ENCODE measurements at regions not wholly inside any gene's neighbourhood (a gene's known extent, or its start where the extent isn't known, plus 50 kb on each side); places are given as distances from the start of the nearest gene placed in this dataset.

DNA sequence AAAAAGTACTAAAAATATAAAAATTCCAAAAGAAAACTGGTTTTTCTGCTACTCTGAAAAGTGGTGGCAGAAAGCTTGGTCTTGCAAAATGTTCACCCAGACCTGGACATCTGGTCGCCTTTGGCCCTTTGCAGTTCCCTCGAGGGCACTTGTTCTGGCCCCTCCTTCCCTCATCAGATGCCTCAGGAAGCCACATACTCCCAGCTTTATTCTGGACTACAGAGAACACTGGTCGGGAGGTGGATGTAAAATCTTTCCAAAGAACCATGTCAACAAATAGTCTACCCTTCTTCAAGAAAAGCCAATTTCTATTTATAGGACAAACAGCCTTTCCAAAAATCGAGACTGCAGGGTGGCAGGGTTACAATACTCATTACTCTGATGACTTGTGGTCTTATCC is 726.1 kb downstream of the TNS3 start:
- Histone ChIP-seq H3K9me2 (replicated peaks; ENCODE audit: low read depth, low read length) (no peaks in the 10 kb centered on the region), H3K4me3 (ENCODE audit: low read length, poor library complexity, severe bottlenecking) (no peak overlapping the region), H3K9me3 (ENCODE audit: insufficient read depth, low read depth, low read length) (no peaks in the 10 kb centered on the region), H4K20me1 (ENCODE audit: insufficient read depth, low read length, poor library complexity, severe bottlenecking) (no peaks in the 10 kb centered on the region), H3K4me1 (ENCODE audit: insufficient read depth, low read length, poor library complexity, severe bottlenecking) (no peaks in the 10 kb centered on the region), H3K79me2 (ENCODE audit: insufficient read depth, low read length) (no peaks in the 10 kb centered on the region), H3K4me2 (ENCODE audit: low read depth, low read length, poor library complexity, severe bottlenecking) (no peak overlapping the region), H3F3A (ENCODE audit: low read depth) (no peaks in the 10 kb centered on the region), H3K27me3 (ENCODE audit: insufficient read depth, low read length, poor library complexity, severe bottlenecking) (no peaks in the 10 kb centered on the region), H3K36me3 (ENCODE audit: insufficient read depth, low read length) (no peaks in the 10 kb centered on the region), H2AFZ (ENCODE audit: low read length) (no peak overlapping the region), H3K9ac (ENCODE audit: low read depth, low read length, poor library complexity, severe bottlenecking) (no peak overlapping the region)
- TF ChIP-seq EZH2phosphoT487 (IDR thresholded peaks at IDR 0.05; ENCODE audit: borderline replicate concordance): no peak
- TF ChIP-seq, protein P1, sequence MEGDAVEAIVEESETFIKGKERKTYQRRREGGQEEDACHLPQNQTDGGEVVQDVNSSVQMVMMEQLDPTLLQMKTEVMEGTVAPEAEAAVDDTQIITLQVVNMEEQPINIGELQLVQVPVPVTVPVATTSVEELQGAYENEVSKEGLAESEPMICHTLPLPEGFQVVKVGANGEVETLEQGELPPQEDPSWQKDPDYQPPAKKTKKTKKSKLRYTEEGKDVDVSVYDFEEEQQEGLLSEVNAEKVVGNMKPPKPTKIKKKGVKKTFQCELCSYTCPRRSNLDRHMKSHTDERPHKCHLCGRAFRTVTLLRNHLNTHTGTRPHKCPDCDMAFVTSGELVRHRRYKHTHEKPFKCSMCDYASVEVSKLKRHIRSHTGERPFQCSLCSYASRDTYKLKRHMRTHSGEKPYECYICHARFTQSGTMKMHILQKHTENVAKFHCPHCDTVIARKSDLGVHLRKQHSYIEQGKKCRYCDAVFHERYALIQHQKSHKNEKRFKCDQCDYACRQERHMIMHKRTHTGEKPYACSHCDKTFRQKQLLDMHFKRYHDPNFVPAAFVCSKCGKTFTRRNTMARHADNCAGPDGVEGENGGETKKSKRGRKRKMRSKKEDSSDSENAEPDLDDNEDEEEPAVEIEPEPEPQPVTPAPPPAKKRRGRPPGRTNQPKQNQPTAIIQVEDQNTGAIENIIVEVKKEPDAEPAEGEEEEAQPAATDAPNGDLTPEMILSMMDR (conservative IDR thresholded peaks at IDR 0.05; ENCODE audit: low read length): no peak

DNA sequence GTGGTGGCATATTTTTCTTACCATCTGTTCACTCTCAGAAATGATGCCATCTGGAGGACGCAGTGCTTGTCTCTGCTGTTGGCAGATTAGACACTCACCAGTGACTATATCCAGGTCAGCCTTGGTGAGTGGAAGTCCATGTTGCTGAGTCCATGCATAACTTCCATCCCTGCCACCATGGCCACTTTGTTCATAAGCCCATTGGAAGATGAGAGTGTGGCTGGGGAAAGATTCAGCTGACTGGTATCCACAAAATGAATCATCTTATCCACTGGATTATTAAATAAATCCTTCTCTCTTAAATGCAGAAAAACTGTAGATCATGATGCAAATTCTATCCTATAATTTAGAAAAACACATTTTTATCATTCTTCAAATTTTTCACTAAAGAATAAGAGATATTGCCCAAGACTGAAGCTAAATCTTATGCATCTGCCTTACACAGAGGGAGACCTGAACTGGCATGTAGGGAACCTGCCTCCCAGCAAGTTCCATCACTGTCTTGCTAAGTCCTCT is 726.9 kb downstream of the TNS3 start:
- H3F3A ChIP-seq (ENCODE audit: low read depth): no peaks in the 10 kb centered on the region
- TF ChIP-seq, protein P1 (conservative IDR thresholded peaks at IDR 0.05; ENCODE audit: low read length): no peak
- TF ChIP-seq EZH2phosphoT487 (IDR thresholded peaks at IDR 0.05; ENCODE audit: borderline replicate concordance): no peak
- H3K9ac ChIP-seq (ENCODE audit: low read depth, low read length, poor library complexity, severe bottlenecking): no peak overlapping the region
- no peaks in the 10 kb centered on the region for H3K79me2 ChIP-seq (ENCODE audit: insufficient read depth, low read length)
- no peak overlapping the region for H2AFZ ChIP-seq (ENCODE audit: low read length)
- no peaks in the 10 kb centered on the region for H3K9me2 ChIP-seq (replicated peaks; ENCODE audit: low read depth, low read length)
- no peaks in the 10 kb centered on the region for H3K9me3 ChIP-seq (ENCODE audit: insufficient read depth, low read depth, low read length)
- no peaks in the 10 kb centered on the region for H3K4me1 ChIP-seq (ENCODE audit: insufficient read depth, low read length, poor library complexity, severe bottlenecking)
- no peaks in the 10 kb centered on the region for H3K36me3 ChIP-seq (ENCODE audit: insufficient read depth, low read length)
- H3K4me2 ChIP-seq (ENCODE audit: low read depth, low read length, poor library complexity, severe bottlenecking): no peak overlapping the region
- H3K4me3 ChIP-seq (ENCODE audit: low read length, poor library complexity, severe bottlenecking): no peak overlapping the region
- no peaks in the 10 kb centered on the region for H4K20me1 ChIP-seq (ENCODE audit: insufficient read depth, low read length, poor library complexity, severe bottlenecking)
- no peaks in the 10 kb centered on the region for H3K27me3 ChIP-seq (ENCODE audit: insufficient read depth, low read length, poor library complexity, severe bottlenecking)

DNA sequence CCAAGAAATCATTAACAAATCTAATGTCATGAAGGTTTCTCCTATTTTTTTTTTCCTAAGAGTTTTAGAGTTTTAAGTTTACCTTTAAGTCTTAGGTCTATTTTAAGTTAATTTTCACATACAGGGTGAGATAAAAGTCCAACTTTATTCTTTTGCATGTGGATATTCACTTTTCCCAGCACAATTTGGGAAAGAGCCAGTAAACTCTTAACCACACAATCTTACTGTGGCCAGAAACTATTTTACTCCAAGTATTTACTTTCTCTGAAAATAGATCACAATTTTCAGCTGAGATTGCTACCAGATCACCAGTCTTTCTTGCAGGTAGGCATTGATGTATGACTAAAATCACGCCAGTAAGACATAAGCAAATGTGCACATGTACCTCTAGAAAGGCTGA is 728.5 kb downstream of the TNS3 start:
- Histone ChIP-seq H3K79me2 (ENCODE audit: insufficient read depth, low read length) (no peaks in the 10 kb centered on the region), H2AFZ (ENCODE audit: low read length) (no peak overlapping the region), H3K9ac (ENCODE audit: low read depth, low read length, poor library complexity, severe bottlenecking) (no peak overlapping the region), H3K9me3 (ENCODE audit: insufficient read depth, low read depth, low read length) (no peaks in the 10 kb centered on the region), H3K4me2 (ENCODE audit: low read depth, low read length, poor library complexity, severe bottlenecking) (no peak overlapping the region), H3K27me3 (ENCODE audit: insufficient read depth, low read length, poor library complexity, severe bottlenecking) (no peaks in the 10 kb centered on the region), H3K36me3 (ENCODE audit: insufficient read depth, low read length) (no peaks in the 10 kb centered on the region), H3K4me3 (ENCODE audit: low read length, poor library complexity, severe bottlenecking) (no peak overlapping the region), H3F3A (ENCODE audit: low read depth) (no peaks in the 10 kb centered on the region), H3K4me1 (ENCODE audit: insufficient read depth, low read length, poor library complexity, severe bottlenecking) (no peaks in the 10 kb centered on the region), H4K20me1 (ENCODE audit: insufficient read depth, low read length, poor library complexity, severe bottlenecking) (no peaks in the 10 kb centered on the region), H3K9me2 (replicated peaks; ENCODE audit: low read depth, low read length) (no peaks in the 10 kb centered on the region)
- TF ChIP-seq EZH2phosphoT487 (IDR thresholded peaks at IDR 0.05; ENCODE audit: borderline replicate concordance): no peak
- TF ChIP-seq, protein P1 (conservative IDR thresholded peaks at IDR 0.05; ENCODE audit: low read length): no peak
